Ecto neural progenitor cell (in vitro differentiated cells): ENCODE measurements at regions not wholly inside any gene's neighbourhood (a gene's known extent, or its start where the extent isn't known, plus 50 kb on each side); places are given as distances from the start of the nearest gene placed in this dataset.
"Not testable (repeated sequence)": the region's sequence is repeated elsewhere in the genome, so short reads cannot be mapped to it uniquely, and the experiment has no call there.

Experiments used
- DNase-seq: peaks from one replicate; pipeline ENCODE4 v3.0.0-alpha.2; 2018; ENCODE audit warnings: low spot score

GRCh38 chr13:59409211-59409610, 754.5 kb downstream of the DIAPH3 start:
- peak; percentile 48 for DNase-seq

GRCh38 chr13:59409634-59410200, 754.0 kb downstream of the DIAPH3 start:
- no peak for DNase-seq

- no peak for DNase-seq
Measured at GRCh38 chr13:59413126-59413525, 750.6 kb downstream of the DIAPH3 start.

DNA sequence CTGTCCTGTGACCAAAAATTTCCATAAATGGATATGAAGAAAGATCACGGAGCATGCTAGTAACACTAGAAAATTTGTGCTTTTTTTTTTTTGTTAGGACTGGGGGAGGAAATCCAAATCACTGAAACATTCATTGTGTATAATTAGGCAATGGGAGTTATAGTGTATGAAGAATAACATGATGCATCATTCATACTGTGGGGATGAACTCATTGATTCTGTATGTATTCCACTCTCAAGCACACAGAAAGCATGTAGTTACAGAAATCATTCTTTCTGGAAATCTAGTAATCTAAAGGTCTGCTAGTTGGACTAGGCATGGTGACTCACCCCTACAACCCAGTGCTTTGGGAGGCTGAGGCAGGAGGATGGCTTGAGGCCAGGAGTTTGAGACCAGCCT, 749.7 kb downstream of the DIAPH3 start:
- DNase-seq = no peak

GRCh38 chr13:59415498-59415897, 748.2 kb downstream of the DIAPH3 start:
- no peak for DNase-seq

GRCh38 chr13:59416561-59416960, 747.2 kb downstream of the DIAPH3 start:
- DNase-seq = no peak

- DNase-seq = no peak
Measured at GRCh38 chr13:59422646-59423045, 741.1 kb downstream of the DIAPH3 start.

DNA sequence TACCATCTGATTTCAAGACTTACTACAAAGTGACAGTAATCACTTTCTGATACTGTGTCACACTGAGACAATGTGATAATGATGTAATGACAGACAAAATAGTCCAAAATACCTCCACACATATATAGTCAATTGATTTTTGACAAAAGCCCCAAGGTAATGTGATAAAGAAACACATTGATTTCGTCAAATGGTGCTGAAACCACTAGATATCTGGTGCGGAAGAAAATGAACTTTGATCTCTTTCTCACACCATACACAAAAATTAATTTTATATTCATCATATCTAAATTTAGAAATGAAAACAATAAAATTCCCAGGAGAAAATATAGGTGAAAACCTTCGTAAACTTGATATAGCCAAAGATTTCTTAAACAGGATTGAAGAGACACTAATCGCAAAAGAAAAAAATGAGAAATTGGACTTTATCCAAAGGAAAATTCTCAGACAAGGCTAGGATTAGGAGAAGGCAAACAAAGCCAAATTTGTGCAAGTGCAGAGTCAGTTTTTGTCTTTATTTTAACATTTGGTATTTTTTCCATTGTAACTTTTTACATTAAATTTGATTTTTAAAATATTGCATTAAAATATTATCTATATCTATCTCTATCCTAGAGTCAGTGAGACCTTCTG, 739.9 kb downstream of the DIAPH3 start:
- DNase-seq = no peak

DNA sequence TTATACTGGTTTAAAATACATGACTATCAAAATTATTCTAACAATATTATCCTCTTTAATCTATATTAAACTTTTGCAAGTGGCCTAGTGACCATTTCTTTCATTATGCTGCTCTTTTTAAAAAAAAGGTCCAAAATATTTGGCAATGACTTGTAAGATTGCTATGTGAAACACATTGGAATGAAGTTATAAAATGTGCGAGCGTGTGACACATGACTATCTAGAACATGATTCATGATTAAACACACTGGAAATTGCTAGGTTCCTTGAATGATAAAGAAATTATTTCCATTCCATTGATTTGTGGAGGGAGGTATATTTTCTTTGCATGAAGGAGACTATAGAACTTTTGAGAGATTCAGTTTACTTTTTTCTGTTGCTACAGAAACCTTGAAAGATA, 739.1 kb downstream of the DIAPH3 start:
- DNase-seq = no peak

GRCh38 chr13:59425211-59425741, 738.5 kb downstream of the DIAPH3 start:
- no peak for DNase-seq

DNA sequence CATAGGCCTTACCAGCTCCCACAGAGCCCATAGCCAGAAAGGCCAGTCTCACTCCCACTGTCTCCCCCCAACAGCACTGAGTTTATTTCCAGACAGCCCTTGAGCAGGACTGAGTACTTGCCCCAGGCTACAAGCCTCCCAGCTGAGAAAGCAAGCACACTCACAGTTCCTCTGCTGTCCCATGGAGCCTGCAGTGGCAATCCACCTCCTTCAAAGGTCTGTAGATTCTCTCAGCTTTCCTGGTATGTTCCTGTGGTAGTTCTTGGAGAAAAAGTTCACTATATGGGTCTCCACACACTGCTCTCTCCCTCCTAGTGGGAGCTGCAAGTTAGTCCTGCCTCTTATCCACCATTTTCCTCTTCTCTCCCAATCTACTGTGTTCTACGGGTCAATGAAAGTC, 728.7 kb downstream of the DIAPH3 start:
- DNase-seq = no peak

GRCh38 chr13:59437544-59438301, 726.0 kb downstream of the DIAPH3 start:
- no peak for DNase-seq

DNA sequence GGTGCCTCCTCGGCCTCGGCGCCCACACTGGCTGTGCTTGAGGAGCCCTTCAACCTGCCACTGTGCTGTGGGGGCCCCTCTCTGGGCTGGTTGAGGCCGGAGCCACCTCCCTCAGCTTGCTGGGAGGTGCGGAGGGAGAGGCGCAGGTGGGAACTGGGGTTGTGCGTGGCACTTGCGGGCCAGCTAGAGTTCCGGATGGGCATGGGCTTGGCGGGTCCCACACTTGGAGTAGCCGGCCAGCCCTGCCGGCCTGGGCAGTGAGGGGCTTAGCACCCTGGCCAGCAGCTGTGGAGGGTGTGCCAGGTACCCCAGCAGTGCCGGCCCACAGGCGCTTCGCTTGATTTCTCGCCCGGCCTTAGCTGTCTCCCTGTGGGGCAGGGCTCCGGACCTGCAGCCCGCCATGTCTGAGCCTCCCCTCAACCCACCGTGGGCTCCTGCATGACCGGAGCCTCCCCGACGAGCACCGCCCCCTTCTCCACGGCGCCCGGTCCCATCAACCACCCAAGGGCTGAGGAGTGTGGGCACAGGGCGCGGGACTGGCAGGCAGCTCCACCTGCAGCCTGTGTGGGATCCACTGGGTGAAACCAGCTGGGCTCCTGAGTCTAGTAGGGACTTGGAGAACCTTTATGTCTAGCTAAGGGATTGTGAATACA, 723.8 kb downstream of the DIAPH3 start:
- no peak for DNase-seq

DNA sequence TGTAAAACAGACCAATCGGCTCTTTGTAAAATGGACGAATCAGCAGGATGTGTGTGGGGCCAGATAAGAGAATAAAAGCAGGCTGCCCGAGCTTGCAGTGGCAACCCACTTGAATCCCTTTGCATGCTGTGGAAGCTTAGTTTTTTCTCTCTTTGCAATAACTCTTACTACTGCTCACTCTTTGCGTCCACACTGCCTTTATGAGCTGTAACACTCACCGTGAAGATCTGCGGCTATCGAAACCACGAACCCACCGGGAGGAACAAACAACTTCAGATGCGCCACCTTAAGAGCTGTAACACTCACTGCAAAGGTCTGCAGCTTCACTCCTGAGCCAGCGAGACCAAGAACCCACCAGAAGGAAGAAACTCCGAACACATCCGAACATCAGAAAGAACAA, 722.7 kb downstream of the DIAPH3 start:
- DNase-seq = not testable (repeated sequence)

GRCh38 chr13:59441596-59442280, 722.0 kb downstream of the DIAPH3 start:
- no peak for DNase-seq

- no peak for DNase-seq
Measured at GRCh38 chr13:59442461-59442860, 721.3 kb downstream of the DIAPH3 start.

GRCh38 chr13:59442944-59443486, 720.7 kb downstream of the DIAPH3 start:
- DNase-seq = no peak

GRCh38 chr13:59444210-59444857, 719.4 kb downstream of the DIAPH3 start:
- no peak for DNase-seq

DNA sequence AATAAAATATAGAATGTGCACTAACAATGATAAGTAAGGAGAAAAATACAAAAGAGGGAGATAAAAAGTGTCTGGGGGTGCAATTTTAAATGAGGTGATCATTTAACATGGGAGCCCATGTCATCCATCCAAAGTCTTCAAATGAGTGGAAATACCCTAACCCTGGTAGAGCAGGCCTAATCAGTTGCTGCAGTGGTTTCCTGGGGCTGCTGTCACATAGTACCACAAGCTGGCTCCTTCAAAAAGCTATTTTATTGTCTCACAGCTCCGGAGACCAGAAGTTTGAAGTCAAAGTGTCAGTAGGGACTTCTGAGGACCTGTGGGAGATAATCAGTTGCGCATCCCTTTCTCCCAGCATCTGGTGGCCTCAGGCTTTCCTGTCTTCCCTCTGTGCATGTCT, 717.9 kb downstream of the DIAPH3 start:
- no peak for DNase-seq

- no peak for DNase-seq
Measured at GRCh38 chr13:59446391-59446790, 717.3 kb downstream of the DIAPH3 start.

GRCh38 chr13:59447031-59447430, 716.7 kb downstream of the DIAPH3 start:
- DNase-seq = no peak
